ENCODE measurements at regions not wholly inside any gene's neighbourhood (a gene's known extent, or its start where the extent isn't known, plus 50 kb on each side); places are given as distances from the start of the nearest gene placed in this dataset.

- 70 to 79% methylated on average over 3 of the region's 3 CpGs for WGBS, 2 donors
- no peak for ATAC-seq
These were observed 231.6 kb upstream of the DYNLRB2 start for GRCh38 chr16:80309178-80309577.

GRCh38 chr16:80305410-80305809, 235.4 kb upstream of the DYNLRB2 start:
- no peak for TF ChIP-seq POLR2A (IDR thresholded peaks at IDR 0.05)
- TF ChIP-seq, protein P1, sequence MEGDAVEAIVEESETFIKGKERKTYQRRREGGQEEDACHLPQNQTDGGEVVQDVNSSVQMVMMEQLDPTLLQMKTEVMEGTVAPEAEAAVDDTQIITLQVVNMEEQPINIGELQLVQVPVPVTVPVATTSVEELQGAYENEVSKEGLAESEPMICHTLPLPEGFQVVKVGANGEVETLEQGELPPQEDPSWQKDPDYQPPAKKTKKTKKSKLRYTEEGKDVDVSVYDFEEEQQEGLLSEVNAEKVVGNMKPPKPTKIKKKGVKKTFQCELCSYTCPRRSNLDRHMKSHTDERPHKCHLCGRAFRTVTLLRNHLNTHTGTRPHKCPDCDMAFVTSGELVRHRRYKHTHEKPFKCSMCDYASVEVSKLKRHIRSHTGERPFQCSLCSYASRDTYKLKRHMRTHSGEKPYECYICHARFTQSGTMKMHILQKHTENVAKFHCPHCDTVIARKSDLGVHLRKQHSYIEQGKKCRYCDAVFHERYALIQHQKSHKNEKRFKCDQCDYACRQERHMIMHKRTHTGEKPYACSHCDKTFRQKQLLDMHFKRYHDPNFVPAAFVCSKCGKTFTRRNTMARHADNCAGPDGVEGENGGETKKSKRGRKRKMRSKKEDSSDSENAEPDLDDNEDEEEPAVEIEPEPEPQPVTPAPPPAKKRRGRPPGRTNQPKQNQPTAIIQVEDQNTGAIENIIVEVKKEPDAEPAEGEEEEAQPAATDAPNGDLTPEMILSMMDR (IDR thresholded peaks at IDR 0.05): no peak
- no peaks in the 10 kb centered on the region for H3K9me3 ChIP-seq
- intact Hi-C loops (cut with DNase I): no loop called here
- H3K27ac ChIP-seq: no peak overlapping the region
- WGBS, 2 donors: 62 to 84% methylated on average over 2 of the region's 2 CpGs
- no peaks in the 10 kb centered on the region for H3K4me1 ChIP-seq
- no peaks in the 10 kb centered on the region for H3K27me3 ChIP-seq
- no peak overlapping the region for H3K4me3 ChIP-seq
- no peak for ATAC-seq
- no peaks in the 10 kb centered on the region for H3K36me3 ChIP-seq (replicated peaks in 1 of 2; ENCODE audit: insufficient read depth in 1 of 2, low read depth in 2 of 2)
- DNase-seq: no peak

More at GRCh38 chr16:80309178-80309577, 231.6 kb upstream of the DYNLRB2 start:
- DNase-seq: no peak
- Histone ChIP-seq H3K9me3 (no peaks in the 10 kb centered on the region), H3K4me1 (no peaks in the 10 kb centered on the region), H3K36me3 (replicated peaks in 1 of 2; ENCODE audit: insufficient read depth in 1 of 2, low read depth in 2 of 2) (no peaks in the 10 kb centered on the region), H3K27ac (no peak overlapping the region), H3K4me3 (no peak overlapping the region), H3K27me3 (no peaks in the 10 kb centered on the region)
- intact Hi-C loops (cut with DNase I): no loop called here
- no peak for TF ChIP-seq POLR2A (IDR thresholded peaks at IDR 0.05)
- TF ChIP-seq, protein P1 (IDR thresholded peaks at IDR 0.05): no peak

GRCh38 chr16:80303691-80304090, 237.1 kb upstream of the DYNLRB2 start:
- Histone ChIP-seq H3K9me3 (no peaks in the 10 kb centered on the region), H3K4me3 (no peak overlapping the region), H3K27me3 (no peaks in the 10 kb centered on the region), H3K4me1 (no peaks in the 10 kb centered on the region), H3K27ac (no peak overlapping the region), H3K36me3 (replicated peaks in 1 of 2; ENCODE audit: insufficient read depth in 1 of 2, low read depth in 2 of 2) (no peaks in the 10 kb centered on the region)
- TF ChIP-seq, protein P1 (IDR thresholded peaks at IDR 0.05): no peak
- TF ChIP-seq POLR2A (IDR thresholded peaks at IDR 0.05): no peak
- ATAC-seq (no peak), DNase-seq (no peak)
- WGBS, 2 donors: 53 to 68% methylated on average over 4 of the region's 4 CpGs
- intact Hi-C loops (cut with DNase I): no loop called here

DNA sequence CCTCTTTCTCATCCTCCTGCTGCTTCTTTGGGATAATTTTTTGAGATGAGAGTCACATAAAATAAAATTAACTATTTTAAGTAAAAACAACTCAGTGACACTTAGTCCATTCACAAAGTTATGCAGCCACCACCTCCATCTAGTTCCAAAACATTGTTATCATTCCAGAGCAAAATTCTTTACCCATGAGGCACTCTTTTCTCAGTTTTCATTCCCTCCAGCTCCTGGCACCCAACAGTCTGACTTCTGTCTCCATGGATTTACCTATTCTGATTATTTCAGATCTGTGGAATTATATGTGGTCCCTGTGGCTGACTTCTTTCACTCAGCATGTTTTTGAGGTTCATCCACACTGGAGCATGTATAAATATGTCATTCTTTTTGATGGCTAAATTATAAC, 239.9 kb upstream of the DYNLRB2 start:
- Histone ChIP-seq H3K36me3 (replicated peaks in 1 of 2; ENCODE audit: insufficient read depth in 1 of 2, low read depth in 2 of 2) (no peaks in the 10 kb centered on the region), H3K27me3 (no peaks in the 10 kb centered on the region), H3K9me3 (no peaks in the 10 kb centered on the region), H3K4me1 (no peaks in the 10 kb centered on the region), H3K4me3 (no peak overlapping the region), H3K27ac (peak overlapping the region in 3 of 4 donors; percentile 44 to 52 (median 50))
- peak; percentile 84 for ATAC-seq
- peak in 2 of 4 donors; percentile 10 to 17 for DNase-seq
- intact Hi-C loops (cut with DNase I): no loop called here
- TF ChIP-seq, protein P1 (IDR thresholded peaks at IDR 0.05): no peak
- TF ChIP-seq POLR2A (IDR thresholded peaks at IDR 0.05): no peak

DNA sequence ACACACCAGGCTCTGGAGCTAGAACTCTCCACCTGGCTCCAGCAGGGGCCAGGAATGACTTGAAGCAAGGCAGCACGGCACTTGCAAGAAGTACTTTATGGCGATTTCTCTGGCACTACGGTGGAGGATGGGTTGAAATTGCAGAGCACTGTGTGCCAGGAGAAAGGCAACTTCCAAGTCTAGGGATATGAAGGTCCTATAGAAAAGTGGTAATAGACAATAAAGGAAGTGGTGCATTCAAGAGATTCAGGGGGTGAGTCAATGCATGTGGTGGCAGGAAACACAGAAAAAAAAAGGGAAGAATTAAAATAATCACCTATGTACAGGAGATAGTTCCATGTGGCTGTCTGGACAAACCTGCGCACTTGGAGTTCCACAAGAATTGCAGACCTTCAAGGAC, 240.3 kb upstream of the DYNLRB2 start:
- peak overlapping the region in 3 of 4 donors; percentile 44 to 52 (median 50) for H3K27ac ChIP-seq
- no peaks in the 10 kb centered on the region for H3K36me3 ChIP-seq (replicated peaks in 1 of 2; ENCODE audit: insufficient read depth in 1 of 2, low read depth in 2 of 2)
- DNase-seq (no peak), ATAC-seq (peak; percentile 10)
- no peaks in the 10 kb centered on the region for H3K27me3 ChIP-seq
- H3K4me3 ChIP-seq: no peak overlapping the region
- intact Hi-C loops (cut with DNase I): no loop called here
- H3K9me3 ChIP-seq: no peaks in the 10 kb centered on the region
- no peaks in the 10 kb centered on the region for H3K4me1 ChIP-seq
- 73 to 85% methylated on average over 4 of the region's 4 CpGs for WGBS, 2 donors
- TF ChIP-seq, protein P1 (IDR thresholded peaks at IDR 0.05): no peak
- no peak for TF ChIP-seq POLR2A (IDR thresholded peaks at IDR 0.05)
